Keratinocyte (primary cell): ENCODE measurements at regions not wholly inside any gene's neighbourhood (a gene's known extent, or its start where the extent isn't known, plus 50 kb on each side); places are given as distances from the start of the nearest gene placed in this dataset.

Experiments used
- DNase-seq: peaks from one replicate; pipeline ENCODE4 v3.0.0-alpha.2; 2011; ENCODE audit warnings: low read depth, missing footprints, low spot score
- FAIRE-seq: peaks from 2 replicates; lab custom pipeline; 2011; peaks lifted over from hg19 to GRCh38; lab: Jason Lieb, UNC
- H2AFZ ChIP-seq: 2 replicates; pipeline ENCODE4 v1.6.0; 2012; ENCODE audit warnings: low read length, control low read depth, inconsistent platforms; ENCODE audit not compliant: control insufficient read depth
- H3K27ac ChIP-seq: 2 replicates; pipeline ENCODE4 v1.5.1; 2011; ENCODE audit warnings: low read length; ENCODE audit not compliant: control insufficient read depth, insufficient read depth
- H3K27me3 ChIP-seq: 3 replicates; pipeline ENCODE4 v1.6.0; 2011; ENCODE audit warnings: low read length; ENCODE audit not compliant: control insufficient read depth, insufficient read depth; ENCODE audit errors: extremely low read depth
- H3K36me3 ChIP-seq, 2 experiments: 2 replicates in 1 of 2; 3 replicates in 1 of 2; pipeline ENCODE4 v1.5.1; 2011; ENCODE audit warnings: low read length in 2 of 2, mild to moderate bottlenecking in 1 of 2; ENCODE audit not compliant: control insufficient read depth in 2 of 2, insufficient read depth in 2 of 2; ENCODE audit errors: extremely low read depth in 1 of 2
- H3K4me1 ChIP-seq: 3 replicates; pipeline ENCODE4 v1.5.1; 2011; ENCODE audit warnings: low read length; ENCODE audit not compliant: control insufficient read depth, insufficient read depth; ENCODE audit errors: extremely low read depth
- H3K4me2 ChIP-seq: 3 replicates; pipeline ENCODE4 v1.6.0; 2011; ENCODE audit warnings: low read depth, low read length; ENCODE audit not compliant: control insufficient read depth, insufficient read depth; ENCODE audit errors: extremely low read depth
- H3K4me3 ChIP-seq, 3 experiments: fragments of 200-600 bp in 1 of 3; sonication (generic) in 1 of 3; 2 replicates in 2 of 3; 3 replicates in 1 of 3; pipeline ENCODE4 v1.5.1; 2011 to 2016; ENCODE audit warnings: low read length in 3 of 3, mild to moderate bottlenecking in 3 of 3, control low read depth in 2 of 3, inconsistent platforms in 1 of 3, low read depth in 1 of 3, mixed read lengths in 1 of 3, mixed run types in 1 of 3, moderate library complexity in 1 of 3; ENCODE audit not compliant: control insufficient read depth in 2 of 3, insufficient read depth in 2 of 3; ENCODE audit errors: extremely low read depth in 1 of 3
- H3K79me2 ChIP-seq: 2 replicates; pipeline ENCODE4 v1.6.0; 2012; ENCODE audit warnings: low read length; ENCODE audit not compliant: control insufficient read depth, insufficient read depth
- H3K9ac ChIP-seq: 3 replicates; pipeline ENCODE4 v1.6.0; 2011; ENCODE audit warnings: low read length; ENCODE audit not compliant: control insufficient read depth, insufficient read depth; ENCODE audit errors: extremely low read depth
- H3K9me1 ChIP-seq: 3 replicates; pipeline ENCODE4 v1.6.0; 2011; ENCODE audit warnings: low read length; ENCODE audit not compliant: control insufficient read depth, insufficient read depth; ENCODE audit errors: extremely low read depth
- H3K9me3 ChIP-seq: 2 replicates; pipeline ENCODE4 v1.5.1; 2012; ENCODE audit warnings: low read depth, low read length; ENCODE audit not compliant: control insufficient read depth
- H4K20me1 ChIP-seq: 3 replicates; pipeline ENCODE4 v1.6.0; 2011; ENCODE audit warnings: low read length; ENCODE audit not compliant: control insufficient read depth, insufficient read depth; ENCODE audit errors: extremely low read depth
- EZH2 ChIP-seq: IDR thresholded peaks from one replicate; pipeline ENCODE4 v1.6.1; 2012; ENCODE audit warnings: inconsistent platforms, mild to moderate bottlenecking, low read length, moderate library complexity
- dilution Hi-C: fragments of 300-500 bp; cut with MboI; formaldehyde crosslinking; loops from one replicate; pipeline ENCODE4 v1.7.0; 2020; ENCODE audit warnings: low sequenced_read_pairs; ENCODE audit not compliant: extremely low pct_ligation_motif_present
- TF ChIP-seq, protein P1 (sequence below), 3 experiments: IDR thresholded peaks in 1 of 3; conservative IDR thresholded peaks in 1 of 3; optimal IDR thresholded peaks in 1 of 3; 2 replicates in 2 of 3; 3 replicates in 1 of 3; pipeline versions ENCODE3 to v1.5.1; 2011; ENCODE audit warnings: low read length in 3 of 3, mild to moderate bottlenecking in 3 of 3, moderate library complexity in 2 of 3, control low read depth in 1 of 3, inconsistent platforms in 1 of 3; ENCODE audit not compliant: insufficient read depth in 2 of 3; ENCODE audit errors: extremely low read depth in 1 of 3

DNA sequence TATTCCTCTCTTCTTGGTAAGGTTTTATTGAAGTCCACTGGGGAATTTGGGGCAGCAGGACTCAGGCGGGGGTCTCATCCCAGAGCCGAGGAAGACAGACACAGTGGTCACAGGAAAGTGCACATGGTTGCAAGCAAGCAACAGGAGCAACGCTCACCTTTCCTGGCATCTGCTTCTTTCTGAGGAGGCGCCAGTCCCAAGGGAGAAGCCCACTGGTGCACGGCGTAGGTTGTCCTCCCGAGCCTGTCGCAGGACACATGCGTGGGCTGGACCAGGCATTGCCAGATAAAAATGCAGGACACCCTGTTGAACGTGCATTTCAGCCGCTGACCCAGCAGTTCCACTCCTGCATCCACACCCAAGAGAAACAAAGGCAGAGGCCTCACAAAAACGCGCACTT, 72.4 kb upstream of the OLFM1 start:
- H3K4me3 ChIP-seq, result no peak overlapping the region
- no peaks in the 10 kb centered on the region for H3K36me3 ChIP-seq
- H3K27me3 ChIP-seq, result no peaks in the 10 kb centered on the region
- dilution Hi-C loops, result no loop called here
- H3K9me3 ChIP-seq, result no peaks in the 10 kb centered on the region
- peaks cover 5% of the 10 kb centered on the region for H3K4me1 ChIP-seq
- H3K9me1 ChIP-seq, result no peaks in the 10 kb centered on the region
- H3K27ac ChIP-seq, result no peak overlapping the region
- no peak overlapping the region for H3K4me2 ChIP-seq
- TF ChIP-seq, protein P1, sequence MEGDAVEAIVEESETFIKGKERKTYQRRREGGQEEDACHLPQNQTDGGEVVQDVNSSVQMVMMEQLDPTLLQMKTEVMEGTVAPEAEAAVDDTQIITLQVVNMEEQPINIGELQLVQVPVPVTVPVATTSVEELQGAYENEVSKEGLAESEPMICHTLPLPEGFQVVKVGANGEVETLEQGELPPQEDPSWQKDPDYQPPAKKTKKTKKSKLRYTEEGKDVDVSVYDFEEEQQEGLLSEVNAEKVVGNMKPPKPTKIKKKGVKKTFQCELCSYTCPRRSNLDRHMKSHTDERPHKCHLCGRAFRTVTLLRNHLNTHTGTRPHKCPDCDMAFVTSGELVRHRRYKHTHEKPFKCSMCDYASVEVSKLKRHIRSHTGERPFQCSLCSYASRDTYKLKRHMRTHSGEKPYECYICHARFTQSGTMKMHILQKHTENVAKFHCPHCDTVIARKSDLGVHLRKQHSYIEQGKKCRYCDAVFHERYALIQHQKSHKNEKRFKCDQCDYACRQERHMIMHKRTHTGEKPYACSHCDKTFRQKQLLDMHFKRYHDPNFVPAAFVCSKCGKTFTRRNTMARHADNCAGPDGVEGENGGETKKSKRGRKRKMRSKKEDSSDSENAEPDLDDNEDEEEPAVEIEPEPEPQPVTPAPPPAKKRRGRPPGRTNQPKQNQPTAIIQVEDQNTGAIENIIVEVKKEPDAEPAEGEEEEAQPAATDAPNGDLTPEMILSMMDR (optimal IDR thresholded peaks at IDR 0.05 in 1 of 3, IDR thresholded peaks at IDR 0.05 in 1 of 3, conservative IDR thresholded peaks at IDR 0.05 in 1 of 3; ENCODE audit: extremely low read depth in 1 of 3, insufficient read depth in 2 of 3, low read length in 3 of 3), result no peak
- TF ChIP-seq EZH2, result no peak
- no peaks in the 10 kb centered on the region for H3K79me2 ChIP-seq
- DNase-seq, result no peak
- no peak for FAIRE-seq
- H4K20me1 ChIP-seq, result no peaks in the 10 kb centered on the region
- H3K9ac ChIP-seq, result no peak overlapping the region
- H2AFZ ChIP-seq, result no peak overlapping the region

DNA sequence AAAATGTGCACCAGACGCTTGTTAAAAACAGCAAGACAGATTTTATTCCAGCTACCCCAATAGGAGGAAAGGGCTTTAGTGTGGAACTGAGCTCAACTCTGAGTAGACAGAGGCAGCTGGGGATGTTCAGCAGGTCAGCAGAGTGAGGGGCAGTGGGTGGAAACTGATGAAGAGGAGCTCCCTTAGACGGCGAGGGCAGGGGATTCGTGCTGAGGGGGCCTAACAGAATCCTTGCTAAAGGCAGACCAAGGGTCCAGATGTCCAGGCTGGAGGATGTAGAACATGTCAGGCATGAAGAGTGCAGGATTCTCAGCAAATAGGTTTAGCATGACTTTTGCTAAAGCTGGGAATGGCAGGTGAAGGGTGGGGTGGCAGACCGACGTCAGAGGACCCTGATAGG, 71.9 kb upstream of the OLFM1 start:
- no peak for FAIRE-seq
- TF ChIP-seq EZH2, result no peak
- TF ChIP-seq, protein P1 (optimal IDR thresholded peaks at IDR 0.05 in 1 of 3, IDR thresholded peaks at IDR 0.05 in 1 of 3, conservative IDR thresholded peaks at IDR 0.05 in 1 of 3; ENCODE audit: extremely low read depth in 1 of 3, insufficient read depth in 2 of 3, low read length in 3 of 3), result no peak
- Histone ChIP-seq H3K4me3 (no peak overlapping the region), H3K27ac (no peak overlapping the region), H3K79me2 (no peaks in the 10 kb centered on the region), H4K20me1 (no peaks in the 10 kb centered on the region), H3K4me1 (peaks cover 5% of the 10 kb centered on the region), H3K9ac (no peak overlapping the region), H3K9me1 (no peaks in the 10 kb centered on the region), H3K9me3 (no peaks in the 10 kb centered on the region), H3K27me3 (no peaks in the 10 kb centered on the region), H3K4me2 (no peak overlapping the region), H2AFZ (no peak overlapping the region), H3K36me3 (no peaks in the 10 kb centered on the region)
- dilution Hi-C loops, result no loop called here
- no peak for DNase-seq
